Neural cell (in vitro differentiated cells): ENCODE measurements at regions not wholly inside any gene's neighbourhood (a gene's known extent, or its start where the extent isn't known, plus 50 kb on each side); places are given as distances from the start of the nearest gene placed in this dataset.

Source experiments
- CTCF ChIP-seq: fragments of 450-650 bp; IDR thresholded peaks from 2 replicates; pipeline ENCODE4 v1.5.1; 2014; ENCODE audit warnings: antibody characterized with exemption, mild to moderate bottlenecking, moderate library complexity; ENCODE audit not compliant: poor library complexity, severe bottlenecking
- EP300 ChIP-seq: fragments of 450-650 bp; conservative IDR thresholded peaks from 2 replicates; pipeline ENCODE4 v1.6.1; 2014; ENCODE audit warnings: antibody characterized with exemption, mild to moderate bottlenecking, moderate library complexity; ENCODE audit not compliant: poor library complexity, severe bottlenecking
- POLR2AphosphoS5 ChIP-seq: IDR thresholded peaks from 2 replicates; pipeline ENCODE4 v1.6.1; 2012
- TF ChIP-seq, protein P1 (sequence below): IDR thresholded peaks from 2 replicates; pipeline ENCODE4 v1.6.1; 2012; ENCODE audit warnings: borderline replicate concordance

DNA sequence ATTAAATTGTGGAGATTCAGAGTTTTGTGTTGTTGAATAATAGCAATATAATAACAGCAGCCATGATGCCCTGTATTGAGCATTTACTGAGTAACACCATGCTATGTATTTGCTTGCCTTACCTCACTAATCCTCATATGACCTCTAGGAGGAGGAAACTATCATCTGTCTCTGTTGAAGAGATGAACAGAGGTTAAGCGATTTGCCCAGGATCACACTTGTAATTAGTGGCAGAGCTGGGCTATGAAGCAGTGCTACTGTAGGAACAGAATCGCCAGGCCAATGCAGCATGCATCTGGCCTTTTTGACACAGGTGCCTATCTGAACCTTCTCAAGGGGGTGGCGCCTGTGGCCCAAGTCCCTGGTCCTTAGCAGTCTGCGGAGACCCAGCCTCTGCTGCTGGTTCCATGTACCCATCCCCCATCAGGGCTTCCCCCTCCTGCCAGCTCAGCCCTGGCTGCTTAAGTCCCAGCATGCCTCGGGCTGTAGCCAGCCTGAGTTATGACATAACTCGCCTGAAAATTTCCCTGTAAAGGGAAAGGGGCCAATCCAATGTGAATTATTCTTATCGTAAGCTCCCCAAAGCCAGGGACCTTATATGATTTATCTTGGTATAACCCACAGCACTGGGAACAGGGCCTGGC lies 50.4 kb upstream of the HS3ST2 start:
- TF ChIP-seq, protein P1, sequence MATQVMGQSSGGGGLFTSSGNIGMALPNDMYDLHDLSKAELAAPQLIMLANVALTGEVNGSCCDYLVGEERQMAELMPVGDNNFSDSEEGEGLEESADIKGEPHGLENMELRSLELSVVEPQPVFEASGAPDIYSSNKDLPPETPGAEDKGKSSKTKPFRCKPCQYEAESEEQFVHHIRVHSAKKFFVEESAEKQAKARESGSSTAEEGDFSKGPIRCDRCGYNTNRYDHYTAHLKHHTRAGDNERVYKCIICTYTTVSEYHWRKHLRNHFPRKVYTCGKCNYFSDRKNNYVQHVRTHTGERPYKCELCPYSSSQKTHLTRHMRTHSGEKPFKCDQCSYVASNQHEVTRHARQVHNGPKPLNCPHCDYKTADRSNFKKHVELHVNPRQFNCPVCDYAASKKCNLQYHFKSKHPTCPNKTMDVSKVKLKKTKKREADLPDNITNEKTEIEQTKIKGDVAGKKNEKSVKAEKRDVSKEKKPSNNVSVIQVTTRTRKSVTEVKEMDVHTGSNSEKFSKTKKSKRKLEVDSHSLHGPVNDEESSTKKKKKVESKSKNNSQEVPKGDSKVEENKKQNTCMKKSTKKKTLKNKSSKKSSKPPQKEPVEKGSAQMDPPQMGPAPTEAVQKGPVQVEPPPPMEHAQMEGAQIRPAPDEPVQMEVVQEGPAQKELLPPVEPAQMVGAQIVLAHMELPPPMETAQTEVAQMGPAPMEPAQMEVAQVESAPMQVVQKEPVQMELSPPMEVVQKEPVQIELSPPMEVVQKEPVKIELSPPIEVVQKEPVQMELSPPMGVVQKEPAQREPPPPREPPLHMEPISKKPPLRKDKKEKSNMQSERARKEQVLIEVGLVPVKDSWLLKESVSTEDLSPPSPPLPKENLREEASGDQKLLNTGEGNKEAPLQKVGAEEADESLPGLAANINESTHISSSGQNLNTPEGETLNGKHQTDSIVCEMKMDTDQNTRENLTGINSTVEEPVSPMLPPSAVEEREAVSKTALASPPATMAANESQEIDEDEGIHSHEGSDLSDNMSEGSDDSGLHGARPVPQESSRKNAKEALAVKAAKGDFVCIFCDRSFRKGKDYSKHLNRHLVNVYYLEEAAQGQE, result no peak
- no peak for TF ChIP-seq CTCF
- TF ChIP-seq POLR2AphosphoS5, result no peak
- TF ChIP-seq EP300, result no peak
